Suprapubic skin (tissue), 4 donors: ENCODE measurements at regions not wholly inside any gene's neighbourhood (a gene's known extent, or its start where the extent isn't known, plus 50 kb on each side); places are given as distances from the start of the nearest gene placed in this dataset.
"Not testable (repeated sequence)": the region's sequence is repeated elsewhere in the genome, so short reads cannot be mapped to it uniquely, and the experiment has no call there.

Source experiments
- DNase-seq, 2 donors: peaks; one replicate each; pipeline ENCODE4 v3.0.0-alpha.2; 2019; ENCODE audit warnings: low spot score in 2 of 2
- H3K27ac ChIP-seq: fragments of 200-600 bp; sonication (generic); one replicate; pipeline ENCODE4 v1.5.1; 2019
- H3K27me3 ChIP-seq: fragments of 200-600 bp; sonication (generic); one replicate; pipeline ENCODE4 v1.5.1; 2019
- H3K36me3 ChIP-seq: fragments of 200-600 bp; sonication (generic); one replicate; pipeline ENCODE4 v1.5.1; 2019
- H3K4me1 ChIP-seq: fragments of 200-600 bp; sonication (generic); one replicate; pipeline ENCODE4 v1.5.1; 2019
- H3K4me3 ChIP-seq: fragments of 200-600 bp; sonication (generic); one replicate; pipeline ENCODE4 v1.5.1; 2019; ENCODE audit warnings: mild to moderate bottlenecking
- H3K9me3 ChIP-seq: fragments of 200-600 bp; sonication (generic); one replicate; pipeline ENCODE4 v1.5.1; 2019
- CTCF ChIP-seq, 2 donors: fragments of 200-600 bp in 1 of 2; fragments of 450-650 bp in 1 of 2; sonication (generic) in 1 of 2; IDR thresholded peaks; one replicate each; pipeline ENCODE4 v1.5.1; 2016 to 2019; ENCODE audit warnings: antibody characterized with exemption in 2 of 2, mild to moderate bottlenecking in 1 of 2, moderate library complexity in 1 of 2
- EP300 ChIP-seq: sonication (generic); formaldehyde crosslinking; IDR thresholded peaks from one replicate; pipeline ENCODE4 v1.6.1; 2017; ENCODE audit warnings: antibody characterized with exemption
- POLR2A ChIP-seq, 2 donors: fragments of 450-650 bp; IDR thresholded peaks; one replicate each; pipeline ENCODE4 v1.6.1; 2017; ENCODE audit warnings: antibody characterized with exemption in 2 of 2, mild to moderate bottlenecking in 2 of 2, moderate library complexity in 2 of 2
- POLR2AphosphoS5 ChIP-seq, 3 donors: sonication (generic); formaldehyde crosslinking; IDR thresholded peaks; one replicate each; pipeline ENCODE4 v1.6.1; 2017; ENCODE audit warnings: antibody characterized with exemption in 3 of 3
- WGBS: methylation state at CpG from one replicate; pipeline ENCODE4 v1.1.5; 2018; 5-methylcytosine and 5-hydroxymethylcytosine counted together

- no peaks in the 10 kb centered on the region for H3K9me3 ChIP-seq
- H3K4me3 ChIP-seq = no peak overlapping the region
- WGBS = 66% methylated on average over 2 of the region's 2 CpGs
- H3K27me3 ChIP-seq = no peaks in the 10 kb centered on the region
- peak in 1 of 2 donors; percentile 94 for DNase-seq
- no peak for TF ChIP-seq CTCF (IDR thresholded peaks at IDR 0.05)
- TF ChIP-seq POLR2AphosphoS5 (IDR thresholded peaks at IDR 0.05) = no peak
- no peak for TF ChIP-seq POLR2A (IDR thresholded peaks at IDR 0.05)
- TF ChIP-seq EP300 = no peak
- no peak overlapping the region for H3K27ac ChIP-seq
- H3K36me3 ChIP-seq = no peaks in the 10 kb centered on the region
- no peaks in the 10 kb centered on the region for H3K4me1 ChIP-seq
Observed at GRCh38 chr13:18212873-18213272, 968.8 kb downstream of the TUBA3C start.

- not testable (repeated sequence) for H3K36me3 ChIP-seq, H3K4me1 ChIP-seq, H3K27me3 ChIP-seq, H3K4me3 ChIP-seq, H3K9me3 ChIP-seq, H3K27ac ChIP-seq
- WGBS = 75% methylated on average over 5 of the region's 5 CpGs
- DNase-seq = peak; percentile 68 to 98
Observed at GRCh38 chr13:18211752-18212560, 969.7 kb downstream of the TUBA3C start.

GRCh38 chr13:18204614-18205178 is 976.9 kb downstream of the TUBA3C start:
- not testable (repeated sequence) for DNase-seq, H3K4me3 ChIP-seq, H3K27me3 ChIP-seq, H3K36me3 ChIP-seq, H3K4me1 ChIP-seq, H3K9me3 ChIP-seq, H3K27ac ChIP-seq
- WGBS = 65% methylated on average over 4 of the region's 4 CpGs

- not testable (repeated sequence) for H3K36me3 ChIP-seq, H3K4me1 ChIP-seq, H3K4me3 ChIP-seq, H3K27me3 ChIP-seq, H3K27ac ChIP-seq, H3K9me3 ChIP-seq
- peak in 1 of 2 donors; percentile 63 for DNase-seq
- WGBS = no CpG with 5 or more reads among the region's 22 CpGs
Observed at GRCh38 chr13:18195365-18195678, 986.3 kb downstream of the TUBA3C start.

GRCh38 chr13:18194631-18195364 is 986.8 kb downstream of the TUBA3C start:
- DNase-seq = not testable (repeated sequence)

GRCh38 chr13:18194104-18194503 is 987.5 kb downstream of the TUBA3C start:
- not testable (repeated sequence) for H3K9me3 ChIP-seq, H3K4me1 ChIP-seq, H3K27ac ChIP-seq, H3K36me3 ChIP-seq, DNase-seq, H3K27me3 ChIP-seq, H3K4me3 ChIP-seq
- WGBS = 82% methylated on average over 18 of the region's 27 CpGs

More at GRCh38 chr13:18194631-18195364, 986.8 kb downstream of the TUBA3C start:
- H3K9me3 ChIP-seq, H3K27me3 ChIP-seq, H3K27ac ChIP-seq, H3K4me1 ChIP-seq, H3K36me3 ChIP-seq, H3K4me3 ChIP-seq: not testable (repeated sequence)
- 95% methylated on average over 5 of the region's 42 CpGs for WGBS
